Sigmoid colon (tissue), 4 donors: ENCODE measurements at regions not wholly inside any gene's neighbourhood (a gene's known extent, or its start where the extent isn't known, plus 50 kb on each side); places are given as distances from the start of the nearest gene placed in this dataset.

Source experiments
- EP300 ChIP-seq, 4 donors: sonication (generic); formaldehyde crosslinking; IDR thresholded peaks; one replicate each; pipeline ENCODE4 v1.6.1; 2017; ENCODE audit warnings: antibody characterized with exemption in 4 of 4
- POLR2A ChIP-seq, 2 donors: fragments of 450-650 bp; IDR thresholded peaks; one replicate each; pipeline ENCODE4 v1.6.1; 2016; ENCODE audit warnings: antibody characterized with exemption in 2 of 2, mild to moderate bottlenecking in 2 of 2, moderate library complexity in 2 of 2
- POLR2AphosphoS5 ChIP-seq, 4 donors: sonication (generic); formaldehyde crosslinking; IDR thresholded peaks; one replicate each; pipeline ENCODE4 v1.6.1; 2017; ENCODE audit warnings: antibody characterized with exemption in 4 of 4
- TF ChIP-seq, protein P1 (sequence below), 4 experiments: fragments of 450-650 bp in 3 of 4; fragments of 200-600 bp in 1 of 4; IDR thresholded peaks; one replicate each; pipeline ENCODE4 v1.5.1; 2016 to 2019; ENCODE audit warnings: antibody characterized with exemption in 4 of 4, mild to moderate bottlenecking in 3 of 4, moderate library complexity in 2 of 4

DNA sequence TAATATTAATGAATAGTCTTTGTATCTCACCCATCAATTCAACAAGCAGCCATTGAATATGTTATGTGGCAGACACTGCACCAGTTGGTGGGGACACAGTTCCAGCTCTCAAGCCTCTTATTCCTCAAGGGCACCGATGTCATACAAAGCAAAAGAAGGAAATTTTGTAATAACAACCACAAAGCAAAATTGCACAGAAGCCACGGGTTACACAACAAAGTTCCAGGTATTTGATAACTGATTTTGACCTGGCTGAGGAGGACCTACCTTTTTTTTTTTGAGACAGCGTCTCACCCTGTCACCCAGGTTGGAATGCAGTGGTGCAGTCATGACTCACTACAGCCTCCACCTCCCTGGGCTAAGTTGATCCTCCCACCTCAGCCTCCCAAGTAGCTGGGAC lies 266.7 kb downstream of the FOXO1 start:
- TF ChIP-seq, protein P1, sequence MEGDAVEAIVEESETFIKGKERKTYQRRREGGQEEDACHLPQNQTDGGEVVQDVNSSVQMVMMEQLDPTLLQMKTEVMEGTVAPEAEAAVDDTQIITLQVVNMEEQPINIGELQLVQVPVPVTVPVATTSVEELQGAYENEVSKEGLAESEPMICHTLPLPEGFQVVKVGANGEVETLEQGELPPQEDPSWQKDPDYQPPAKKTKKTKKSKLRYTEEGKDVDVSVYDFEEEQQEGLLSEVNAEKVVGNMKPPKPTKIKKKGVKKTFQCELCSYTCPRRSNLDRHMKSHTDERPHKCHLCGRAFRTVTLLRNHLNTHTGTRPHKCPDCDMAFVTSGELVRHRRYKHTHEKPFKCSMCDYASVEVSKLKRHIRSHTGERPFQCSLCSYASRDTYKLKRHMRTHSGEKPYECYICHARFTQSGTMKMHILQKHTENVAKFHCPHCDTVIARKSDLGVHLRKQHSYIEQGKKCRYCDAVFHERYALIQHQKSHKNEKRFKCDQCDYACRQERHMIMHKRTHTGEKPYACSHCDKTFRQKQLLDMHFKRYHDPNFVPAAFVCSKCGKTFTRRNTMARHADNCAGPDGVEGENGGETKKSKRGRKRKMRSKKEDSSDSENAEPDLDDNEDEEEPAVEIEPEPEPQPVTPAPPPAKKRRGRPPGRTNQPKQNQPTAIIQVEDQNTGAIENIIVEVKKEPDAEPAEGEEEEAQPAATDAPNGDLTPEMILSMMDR (IDR thresholded peaks at IDR 0.05), result no peak
- TF ChIP-seq POLR2A (IDR thresholded peaks at IDR 0.05) (no peak), EP300 (IDR thresholded peaks at IDR 0.05) (no peak), POLR2AphosphoS5 (IDR thresholded peaks at IDR 0.05) (no peak)
